ENCODE measurements at regions not wholly inside any gene's neighbourhood (a gene's known extent, or its start where the extent isn't known, plus 50 kb on each side); places are given as distances from the start of the nearest gene placed in this dataset.
"Not testable (repeated sequence)": the region's sequence is repeated elsewhere in the genome, so short reads cannot be mapped to it uniquely, and the experiment has no call there.

DNA sequence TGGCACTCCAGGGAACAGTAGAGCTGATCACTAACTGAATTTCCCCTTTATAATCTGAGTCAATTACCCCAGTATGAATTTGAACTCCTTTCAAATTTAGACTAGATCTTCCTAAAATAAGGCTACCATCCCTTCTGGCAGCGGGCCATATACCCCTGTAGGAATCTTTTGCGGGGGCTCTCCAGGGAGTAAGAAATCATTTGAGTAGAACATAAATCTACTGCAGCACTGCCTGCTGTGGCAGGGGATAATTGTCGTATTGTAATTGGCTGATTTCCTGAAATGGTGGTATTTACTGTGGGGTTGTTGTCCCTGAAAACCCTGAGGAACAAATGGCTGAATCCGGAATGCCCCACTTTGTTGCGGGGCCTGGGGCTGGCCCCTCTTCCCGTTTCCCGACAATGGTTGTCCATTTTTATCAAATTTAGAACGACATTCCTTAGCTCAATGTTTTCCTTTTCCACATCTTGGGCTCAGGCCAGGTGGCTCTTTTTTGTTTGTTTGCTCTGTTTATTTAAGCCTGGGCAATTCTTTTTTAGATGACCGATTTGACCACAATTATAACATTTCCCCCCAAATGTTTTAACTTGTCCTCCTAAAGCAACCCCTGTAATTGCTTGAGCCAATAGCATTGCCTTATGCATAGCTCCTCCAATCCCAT, 74.8 kb upstream of the ZNF195 start:
- not testable (repeated sequence) for DNase-seq (ENCODE audit: low read depth, low spot score); H3K27ac ChIP-seq

DNA sequence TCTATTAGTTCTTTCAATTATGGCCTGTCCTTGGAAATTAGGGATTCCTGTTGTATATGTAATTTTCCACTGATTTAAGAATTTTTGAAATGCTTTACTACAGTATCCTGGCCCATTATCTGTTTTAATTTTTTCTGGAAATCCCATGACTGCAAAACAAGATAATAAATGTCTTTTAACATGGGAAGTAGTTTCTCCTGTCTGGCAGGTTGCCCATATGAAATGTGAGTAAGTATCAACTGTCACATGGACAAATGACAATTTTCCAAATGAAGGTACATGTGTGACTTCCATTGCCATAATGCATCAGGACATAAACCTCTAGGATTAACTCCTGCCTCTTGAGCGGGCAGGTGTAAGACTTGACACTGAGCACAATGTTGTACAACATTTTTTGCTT, 71.9 kb upstream of the ZNF195 start:
- not testable (repeated sequence) for H3K27ac ChIP-seq; DNase-seq (ENCODE audit: low read depth, low spot score)

DNA sequence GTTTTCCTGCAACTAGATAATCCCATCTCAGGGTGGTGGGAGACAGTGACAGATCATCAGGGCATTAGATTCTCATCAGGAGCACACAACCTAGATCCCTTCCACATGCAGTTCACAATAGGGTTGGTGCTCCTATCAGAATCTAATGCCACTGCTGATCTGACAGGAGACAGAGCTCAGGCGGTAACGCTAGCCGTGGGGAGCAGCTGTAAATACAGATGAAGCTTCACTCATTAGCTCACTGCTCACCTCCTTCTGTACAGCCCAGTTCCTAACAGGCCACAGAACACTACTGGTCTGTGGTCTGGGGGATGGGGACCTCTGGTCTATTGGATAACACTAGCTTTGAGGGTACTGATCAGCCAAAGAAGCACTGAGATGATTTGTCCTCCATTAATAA, 66.6 kb upstream of the ZNF195 start:
- not testable (repeated sequence) for H3K27ac ChIP-seq; DNase-seq (ENCODE audit: low read depth, low spot score)

DNA sequence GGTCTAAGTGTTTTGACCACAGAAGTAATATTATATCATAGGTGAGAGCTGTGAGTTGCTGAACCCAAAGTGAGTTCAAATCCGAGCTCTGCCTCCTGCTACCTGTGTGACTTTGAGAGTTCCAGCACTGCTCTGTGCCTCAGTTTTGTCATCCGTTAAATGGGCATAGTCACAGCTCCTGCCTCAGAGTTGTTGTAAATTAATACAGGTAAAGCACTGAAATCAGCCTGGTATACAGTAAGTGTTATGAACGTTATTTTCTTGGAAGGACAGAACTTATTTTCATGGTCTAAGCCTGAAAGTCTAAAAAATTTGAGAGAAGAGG, 65.4 kb upstream of the ZNF195 start:
- H3K27ac ChIP-seq; DNase-seq (ENCODE audit: low read depth, low spot score): not testable (repeated sequence)

DNA sequence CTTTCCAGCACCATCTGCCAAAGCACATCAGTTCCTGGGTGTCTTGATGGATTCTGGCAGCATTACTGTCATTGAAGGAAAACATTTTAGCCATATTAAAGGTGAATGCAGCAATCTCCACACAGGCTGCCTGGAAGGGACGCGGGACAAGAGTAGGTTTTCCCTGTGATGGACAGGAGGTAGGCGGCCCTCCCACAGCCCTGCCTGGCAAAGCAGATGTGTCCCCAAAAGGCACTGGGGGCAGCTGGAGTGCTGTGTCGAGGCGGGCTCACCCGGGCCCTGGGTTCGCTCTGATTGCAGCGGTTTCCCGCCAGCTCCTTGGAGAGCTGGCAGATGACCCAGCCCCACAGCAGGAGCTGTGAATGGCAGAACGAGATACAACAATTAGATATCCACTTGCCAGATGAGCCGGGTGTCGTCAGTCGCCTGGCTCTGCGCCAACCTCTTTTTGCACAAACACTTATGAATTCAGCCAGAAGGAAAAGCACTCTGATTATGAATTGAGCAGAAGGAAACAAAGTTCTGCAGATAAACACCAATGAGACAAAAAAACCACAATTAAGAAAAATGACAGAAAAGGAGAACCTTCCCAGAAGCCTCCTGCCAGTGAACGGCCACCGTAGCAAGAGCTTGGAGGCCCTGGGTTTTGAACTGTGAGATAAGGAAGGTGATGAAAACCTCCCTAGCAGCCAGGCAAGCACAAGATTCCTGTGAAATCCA, 64.9 kb upstream of the ZNF195 start:
- not testable (repeated sequence) for H3K27ac ChIP-seq; DNase-seq (ENCODE audit: low read depth, low spot score)

DNA sequence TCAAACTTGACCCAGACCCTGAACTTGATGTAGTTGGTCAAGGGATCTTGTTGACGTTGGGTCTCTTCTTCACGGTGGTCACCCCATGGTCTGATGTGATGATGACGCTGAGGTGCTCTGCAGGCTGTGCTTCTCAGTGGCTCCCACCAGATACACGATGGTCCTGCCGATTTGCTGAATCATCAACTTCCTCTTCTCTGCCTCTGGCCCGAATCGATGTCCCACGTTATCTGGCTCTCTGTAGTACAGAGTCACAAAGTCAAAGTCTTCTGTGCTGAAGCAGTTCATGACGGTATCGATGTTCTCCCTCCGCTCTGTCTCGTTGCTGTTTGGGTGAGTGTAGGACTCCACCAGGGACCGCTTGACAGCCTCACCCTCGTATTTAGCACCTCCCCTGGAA, 58.5 kb upstream of the ZNF195 start:
- H3K27ac ChIP-seq; DNase-seq (ENCODE audit: low read depth, low spot score): not testable (repeated sequence)

DNA sequence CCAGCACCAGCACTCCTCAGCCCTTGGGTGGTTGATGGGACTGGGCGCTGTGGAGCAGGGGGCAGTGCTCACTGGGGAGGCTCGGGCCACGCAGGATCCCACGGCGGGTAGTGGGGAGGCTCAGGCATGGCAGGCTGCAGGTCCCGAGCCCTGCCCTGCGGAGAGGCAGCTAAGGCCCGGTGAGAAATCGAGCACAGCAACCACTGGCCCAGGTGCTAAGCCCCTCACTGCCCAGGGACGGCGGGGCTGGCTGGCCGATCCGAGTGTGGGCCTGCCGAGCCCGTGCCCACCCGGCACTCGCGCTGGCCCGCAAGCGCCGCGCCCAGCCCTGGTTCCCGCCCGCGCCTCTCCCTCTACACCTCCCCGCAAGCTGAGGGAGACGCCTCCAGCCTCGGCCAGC, 56.0 kb upstream of the ZNF195 start:
- no peak for DNase-seq (ENCODE audit: low read depth, low spot score)
- no peak overlapping the region for H3K27ac ChIP-seq

DNA sequence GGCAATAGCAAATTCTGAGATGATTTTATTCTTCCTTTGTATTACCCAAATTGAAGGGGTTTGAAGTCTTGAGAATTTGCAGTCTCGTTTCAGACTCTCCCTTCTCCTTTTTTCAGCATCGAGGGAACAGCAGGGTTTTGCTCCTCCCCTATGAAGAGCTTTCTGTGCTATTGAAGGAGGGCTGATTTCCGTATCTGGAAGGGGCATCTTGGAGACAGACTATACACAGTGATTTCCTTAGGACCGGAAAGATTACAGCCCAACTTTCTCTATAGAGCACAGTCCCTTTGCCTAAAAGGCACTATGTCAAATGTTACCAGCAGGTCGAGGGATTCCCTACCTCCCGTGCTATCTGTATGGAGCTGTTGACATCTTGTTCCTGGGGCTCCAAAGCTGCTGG, 50.2 kb upstream of the ZNF195 start:
- DNase-seq (ENCODE audit: low read depth, low spot score); H3K27ac ChIP-seq: not testable (repeated sequence)
